B cell (primary cell): ENCODE measurements at regions not wholly inside any gene's neighbourhood (a gene's known extent, or its start where the extent isn't known, plus 50 kb on each side); places are given as distances from the start of the nearest gene placed in this dataset.

Source experiments
- EZH2 ChIP-seq: IDR thresholded peaks from 2 replicates; pipeline ENCODE4 v1.6.1; 2012; ENCODE audit warnings: borderline replicate concordance, low read depth, mild to moderate bottlenecking, moderate library complexity, low read length; ENCODE audit not compliant: insufficient read depth, poor library complexity, severe bottlenecking
- TF ChIP-seq, protein P1 (sequence below): fragments of 200-600 bp; IDR thresholded peaks from one replicate; pipeline ENCODE4 v1.8.0; 2022; ENCODE audit warnings: antibody characterized with exemption, mild to moderate bottlenecking

DNA sequence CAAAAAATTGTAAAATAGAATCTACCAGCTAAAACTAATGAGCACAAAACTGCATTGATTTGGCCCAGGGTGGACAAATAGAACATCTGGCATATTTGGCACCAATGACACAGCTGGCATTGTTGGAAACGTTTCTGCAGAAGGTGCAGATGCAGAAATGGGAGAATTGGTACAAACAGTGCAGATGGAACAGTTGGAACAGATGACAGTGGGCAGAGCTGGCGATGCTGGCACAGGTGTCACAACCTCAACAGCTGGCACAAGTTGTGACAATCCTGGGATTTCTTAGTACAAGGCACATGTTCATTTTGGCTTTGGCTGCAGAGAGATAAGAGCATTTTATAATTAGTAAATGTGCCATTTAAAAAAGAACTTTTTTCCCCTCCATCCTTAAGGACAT lies 91.1 kb upstream of the ZBTB18 start:
- TF ChIP-seq, protein P1, sequence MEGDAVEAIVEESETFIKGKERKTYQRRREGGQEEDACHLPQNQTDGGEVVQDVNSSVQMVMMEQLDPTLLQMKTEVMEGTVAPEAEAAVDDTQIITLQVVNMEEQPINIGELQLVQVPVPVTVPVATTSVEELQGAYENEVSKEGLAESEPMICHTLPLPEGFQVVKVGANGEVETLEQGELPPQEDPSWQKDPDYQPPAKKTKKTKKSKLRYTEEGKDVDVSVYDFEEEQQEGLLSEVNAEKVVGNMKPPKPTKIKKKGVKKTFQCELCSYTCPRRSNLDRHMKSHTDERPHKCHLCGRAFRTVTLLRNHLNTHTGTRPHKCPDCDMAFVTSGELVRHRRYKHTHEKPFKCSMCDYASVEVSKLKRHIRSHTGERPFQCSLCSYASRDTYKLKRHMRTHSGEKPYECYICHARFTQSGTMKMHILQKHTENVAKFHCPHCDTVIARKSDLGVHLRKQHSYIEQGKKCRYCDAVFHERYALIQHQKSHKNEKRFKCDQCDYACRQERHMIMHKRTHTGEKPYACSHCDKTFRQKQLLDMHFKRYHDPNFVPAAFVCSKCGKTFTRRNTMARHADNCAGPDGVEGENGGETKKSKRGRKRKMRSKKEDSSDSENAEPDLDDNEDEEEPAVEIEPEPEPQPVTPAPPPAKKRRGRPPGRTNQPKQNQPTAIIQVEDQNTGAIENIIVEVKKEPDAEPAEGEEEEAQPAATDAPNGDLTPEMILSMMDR, result no peak
- no peak for TF ChIP-seq EZH2
